Loucy (cell line): ENCODE measurements at regions not wholly inside any gene's neighbourhood (a gene's known extent, or its start where the extent isn't known, plus 50 kb on each side); places are given as distances from the start of the nearest gene placed in this dataset.

Experiments used
- H2AFZ ChIP-seq: fragments of 200-600 bp; sonication (generic); 2 replicates; pipeline ENCODE4 v1.6.0; 2016; ENCODE audit warnings: antibody characterized with exemption, mild to moderate bottlenecking, low read length, moderate library complexity
- H3F3A ChIP-seq: fragments of 200-600 bp; 2 replicates; pipeline ENCODE4 v1.6.0; 2016; ENCODE audit warnings: antibody characterized with exemption, low read depth, mild to moderate bottlenecking
- H3K27me3 ChIP-seq: fragments of 200-600 bp; sonication (generic); 2 replicates; pipeline ENCODE4 v1.6.1; 2014; ENCODE audit warnings: low read length, mild to moderate bottlenecking; ENCODE audit not compliant: insufficient read depth, poor library complexity, severe bottlenecking
- H3K36me3 ChIP-seq: fragments of 200-600 bp; sonication (generic); 2 replicates; pipeline ENCODE4 v1.6.1; 2016; ENCODE audit warnings: low read length; ENCODE audit not compliant: insufficient read depth
- H3K4me1 ChIP-seq: fragments of 200-600 bp; sonication (generic); 2 replicates; pipeline ENCODE4 v1.5.1; 2014; ENCODE audit warnings: low read length, mild to moderate bottlenecking; ENCODE audit not compliant: insufficient read depth, poor library complexity, severe bottlenecking
- H3K4me2 ChIP-seq: fragments of 200-600 bp; sonication (generic); 2 replicates; pipeline ENCODE4 v1.6.0; 2014; ENCODE audit warnings: antibody characterized with exemption, low read length, low read depth, mild to moderate bottlenecking; ENCODE audit not compliant: poor library complexity, severe bottlenecking
- H3K4me3 ChIP-seq: fragments of 200-600 bp; sonication (generic); 2 replicates; pipeline ENCODE4 v1.5.1; 2014; ENCODE audit warnings: low read length, mild to moderate bottlenecking, mixed read lengths; ENCODE audit not compliant: poor library complexity, severe bottlenecking
- H3K79me2 ChIP-seq: fragments of 200-600 bp; sonication (generic); 2 replicates; pipeline ENCODE4 v1.6.1; 2014; ENCODE audit warnings: low read length; ENCODE audit not compliant: insufficient read depth
- H3K9ac ChIP-seq: fragments of 200-600 bp; sonication (generic); 2 replicates; pipeline ENCODE4 v1.6.0; 2014; ENCODE audit warnings: mild to moderate bottlenecking, low read depth, low read length, moderate library complexity; ENCODE audit not compliant: poor library complexity, severe bottlenecking
- H3K9me2 ChIP-seq: fragments of 200-600 bp; sonication (generic); replicated peaks from 2 replicates; pipeline ENCODE4 v1.6.1; 2016; ENCODE audit warnings: low read depth, low read length, mixed read lengths
- H3K9me3 ChIP-seq: fragments of 200-600 bp; sonication (generic); 2 replicates; pipeline ENCODE4 v1.6.1; 2014; ENCODE audit warnings: mild to moderate bottlenecking, antibody characterized with exemption, low read length, low read depth; ENCODE audit not compliant: insufficient read depth
- H4K20me1 ChIP-seq: fragments of 200-600 bp; sonication (generic); 2 replicates; pipeline ENCODE4 v1.6.0; 2014; ENCODE audit warnings: antibody characterized with exemption, low read length, mild to moderate bottlenecking; ENCODE audit not compliant: insufficient read depth, poor library complexity, severe bottlenecking
- EZH2phosphoT487 ChIP-seq: fragments of 200-600 bp; IDR thresholded peaks from 2 replicates; pipeline ENCODE4 v1.6.1; 2018; ENCODE audit warnings: antibody characterized with exemption, mild to moderate bottlenecking, moderate library complexity, borderline replicate concordance
- TF ChIP-seq, protein P1 (sequence below): fragments of 200-600 bp; sonication (generic); conservative IDR thresholded peaks from 2 replicates; pipeline ENCODE4 v1.5.1; 2014; ENCODE audit warnings: mild to moderate bottlenecking, antibody characterized with exemption, low read length

DNA sequence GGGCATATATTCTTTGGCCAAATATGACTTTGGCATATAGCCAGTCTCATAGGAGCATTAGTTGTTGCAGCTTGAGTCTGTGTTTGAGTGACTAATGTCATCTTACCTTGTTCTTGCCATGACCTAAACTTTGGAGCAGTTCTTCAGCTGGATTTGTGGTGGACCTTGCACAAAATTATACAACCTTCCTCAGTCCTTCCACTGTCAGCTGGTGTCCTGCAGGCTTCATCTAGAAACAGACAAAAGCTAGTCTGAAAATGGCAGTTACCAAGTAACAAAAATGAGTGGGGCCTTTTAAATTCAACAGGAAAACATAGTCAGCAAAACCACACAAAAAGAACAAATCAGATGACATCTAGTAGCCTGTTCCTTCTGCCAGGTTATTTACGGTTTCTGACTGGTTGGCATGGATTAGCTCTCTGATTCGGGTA, 59.5 kb upstream of the HECTD2 start:
- no peak overlapping the region for H3K4me3 ChIP-seq

DNA sequence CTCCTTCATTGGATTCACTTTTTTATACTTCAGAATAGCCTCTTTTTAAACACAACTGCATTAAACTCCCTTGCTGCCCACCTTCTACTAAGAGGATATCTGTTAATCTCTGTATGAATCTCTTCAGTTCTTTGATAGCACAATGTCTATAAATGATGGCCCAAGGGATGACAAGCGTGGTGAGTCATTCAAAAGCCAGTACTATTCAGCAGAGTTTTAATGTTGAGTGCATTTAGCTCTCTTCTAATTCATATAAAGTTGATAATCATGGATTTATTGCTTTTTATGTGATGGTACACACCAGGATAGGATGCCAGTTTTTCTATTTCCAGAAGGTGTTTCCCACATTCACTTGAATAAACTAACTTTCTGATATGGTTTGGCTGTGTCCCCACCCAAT, 57.4 kb upstream of the HECTD2 start:
- Histone ChIP-seq H3K9me3 (no peaks in the 10 kb centered on the region), H3K79me2 (no peaks in the 10 kb centered on the region), H3K4me1 (peaks cover 7% of the 10 kb centered on the region)

More for the DNA sequence above, 59.5 kb upstream of the HECTD2 start:
- no peaks in the 10 kb centered on the region for H3K79me2 ChIP-seq
- H3K9me3 ChIP-seq, result no peaks in the 10 kb centered on the region
- H3F3A ChIP-seq, result no peaks in the 10 kb centered on the region
- H3K9me2 ChIP-seq, result no peaks in the 10 kb centered on the region
- no peaks in the 10 kb centered on the region for H4K20me1 ChIP-seq
- no peak overlapping the region for H3K9ac ChIP-seq
- no peak for TF ChIP-seq EZH2phosphoT487
- TF ChIP-seq, protein P1, sequence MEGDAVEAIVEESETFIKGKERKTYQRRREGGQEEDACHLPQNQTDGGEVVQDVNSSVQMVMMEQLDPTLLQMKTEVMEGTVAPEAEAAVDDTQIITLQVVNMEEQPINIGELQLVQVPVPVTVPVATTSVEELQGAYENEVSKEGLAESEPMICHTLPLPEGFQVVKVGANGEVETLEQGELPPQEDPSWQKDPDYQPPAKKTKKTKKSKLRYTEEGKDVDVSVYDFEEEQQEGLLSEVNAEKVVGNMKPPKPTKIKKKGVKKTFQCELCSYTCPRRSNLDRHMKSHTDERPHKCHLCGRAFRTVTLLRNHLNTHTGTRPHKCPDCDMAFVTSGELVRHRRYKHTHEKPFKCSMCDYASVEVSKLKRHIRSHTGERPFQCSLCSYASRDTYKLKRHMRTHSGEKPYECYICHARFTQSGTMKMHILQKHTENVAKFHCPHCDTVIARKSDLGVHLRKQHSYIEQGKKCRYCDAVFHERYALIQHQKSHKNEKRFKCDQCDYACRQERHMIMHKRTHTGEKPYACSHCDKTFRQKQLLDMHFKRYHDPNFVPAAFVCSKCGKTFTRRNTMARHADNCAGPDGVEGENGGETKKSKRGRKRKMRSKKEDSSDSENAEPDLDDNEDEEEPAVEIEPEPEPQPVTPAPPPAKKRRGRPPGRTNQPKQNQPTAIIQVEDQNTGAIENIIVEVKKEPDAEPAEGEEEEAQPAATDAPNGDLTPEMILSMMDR, result no peak
- peaks cover 7% of the 10 kb centered on the region for H3K4me1 ChIP-seq
- H3K4me2 ChIP-seq, result peak overlapping the region; percentile 29
- no peaks in the 10 kb centered on the region for H3K27me3 ChIP-seq
- peak overlapping the region; percentile 26; the same call in 1 of the 2 replicates for H2AFZ ChIP-seq
- no peaks in the 10 kb centered on the region for H3K36me3 ChIP-seq

DNA sequence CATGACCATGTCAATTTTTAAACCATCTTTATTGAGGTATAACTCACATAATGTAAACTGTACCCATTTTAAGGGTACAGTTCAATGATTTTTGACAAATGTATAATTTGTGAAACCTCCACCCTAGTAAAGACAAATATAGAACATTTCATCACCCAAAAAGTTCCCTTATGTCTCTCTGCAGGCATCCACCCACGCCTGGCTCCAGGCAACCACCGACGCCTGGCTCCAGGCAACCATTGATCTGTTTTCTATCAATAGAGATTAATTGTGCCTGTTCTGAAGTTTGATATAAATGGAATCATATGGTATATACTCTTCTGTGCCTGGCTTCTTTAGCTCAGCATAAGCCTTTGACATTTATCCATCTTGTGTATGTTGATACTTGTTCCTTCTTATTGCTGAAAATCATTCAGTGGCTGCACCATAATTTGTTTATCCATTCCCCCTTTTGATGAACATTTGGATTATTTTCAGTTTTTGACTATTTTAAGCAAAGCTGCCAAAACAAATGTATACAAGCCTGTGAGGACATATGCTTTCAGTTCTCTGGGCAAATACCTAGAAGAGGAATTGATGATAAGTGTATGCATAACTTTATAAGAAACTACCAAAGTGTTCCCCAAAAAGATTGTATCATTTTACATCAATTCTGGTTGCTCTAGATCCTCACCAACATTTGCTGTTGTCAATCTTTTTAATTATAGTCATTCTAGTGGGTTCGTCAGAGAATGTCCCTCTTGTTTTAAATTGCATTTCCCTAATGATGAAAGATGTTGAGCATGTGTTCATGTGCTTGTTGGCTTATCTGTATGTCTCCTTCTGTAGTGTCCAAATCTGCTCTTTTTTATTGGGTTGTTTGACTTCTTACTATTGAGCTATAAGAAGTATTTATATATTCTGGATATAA, 55.7 kb upstream of the HECTD2 start:
- Histone ChIP-seq H3K27me3 (peaks cover 4% of the 10 kb centered on the region), H3K9me2 (no peaks in the 10 kb centered on the region), H3F3A (no peaks in the 10 kb centered on the region), H3K4me2 (no peak overlapping the region), H3K9me3 (no peaks in the 10 kb centered on the region), H3K79me2 (no peaks in the 10 kb centered on the region), H2AFZ (no peak overlapping the region), H4K20me1 (no peaks in the 10 kb centered on the region), H3K4me1 (peaks cover 7% of the 10 kb centered on the region), H3K9ac (no peak overlapping the region), H3K4me3 (no peak overlapping the region), H3K36me3 (no peaks in the 10 kb centered on the region)
- TF ChIP-seq, protein P1, result no peak
- TF ChIP-seq EZH2phosphoT487, result no peak

More for the DNA sequence above, 57.4 kb upstream of the HECTD2 start:
- Histone ChIP-seq H3K4me3 (no peak overlapping the region), H4K20me1 (no peaks in the 10 kb centered on the region), H3K9me2 (no peaks in the 10 kb centered on the region), H3F3A (no peaks in the 10 kb centered on the region), H3K4me2 (no peak overlapping the region), H3K9ac (no peak overlapping the region), H3K36me3 (no peaks in the 10 kb centered on the region), H2AFZ (no peak overlapping the region), H3K27me3 (no peaks in the 10 kb centered on the region)
- no peak for TF ChIP-seq EZH2phosphoT487
- TF ChIP-seq, protein P1, result no peak
